ENCODE measurements at regions not wholly inside any gene's neighbourhood (a gene's known extent, or its start where the extent isn't known, plus 50 kb on each side); places are given as distances from the start of the nearest gene placed in this dataset.

DNA sequence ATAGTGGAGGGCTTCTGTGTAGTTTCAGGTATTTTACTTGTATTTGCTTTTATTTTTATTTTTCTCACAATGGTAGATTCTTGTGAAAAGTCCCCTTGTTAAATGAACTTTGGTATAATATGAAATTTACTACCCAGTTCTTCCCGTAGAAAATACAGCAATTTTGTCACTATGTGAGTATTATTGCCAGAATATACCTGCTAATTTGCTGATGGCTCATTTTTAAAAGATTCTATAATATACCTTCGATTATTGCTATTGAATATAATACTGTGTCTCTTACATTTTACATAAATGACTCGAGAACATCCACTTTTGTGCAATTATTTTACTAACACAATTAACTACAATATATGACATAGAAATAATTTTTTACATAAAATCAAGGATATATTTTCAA, 262.3 kb upstream of the NOVA1 start:
- Histone ChIP-seq H3K9ac (ENCODE audit: low read depth, low read length) (no peak overlapping the region), H4K8ac (ENCODE audit: low read depth in 2 of 2, low read length in 2 of 2) (no peak overlapping the region), H3K9me1 (ENCODE audit: insufficient read depth, low read length) (no peaks in the 10 kb centered on the region), H2BK20ac (ENCODE audit: low read depth, low read length) (no peak overlapping the region), H3K27ac (ENCODE audit: insufficient read depth, low read length) (no peak overlapping the region), H3K4ac (ENCODE audit: low read depth, low read length) (no peak overlapping the region), H3K27me3 (ENCODE audit: control insufficient read depth, insufficient read depth, low read length) (no peaks in the 10 kb centered on the region), H3K23ac (ENCODE audit: low read depth, low read length) (no peak overlapping the region), H2BK15ac (ENCODE audit: low read depth, low read length) (no peak overlapping the region), H2AFZ (replicated peaks; ENCODE audit: low read length, poor library complexity) (no peak overlapping the region), H4K5ac (ENCODE audit: low read depth, low read length) (no peak overlapping the region), H2AK5ac (ENCODE audit: low read depth, low read length) (no peak overlapping the region), H3K18ac (ENCODE audit: low read depth, low read length) (no peak overlapping the region), H3K56ac (ENCODE audit: extremely low read depth, insufficient read depth, low read length) (no peak overlapping the region), H4K20me1 (ENCODE audit: insufficient read depth, low read length) (no peaks in the 10 kb centered on the region), H3K9me3 (ENCODE audit: control insufficient read depth, insufficient read depth, low read length) (0 out of 2 replicates have a peak, but pooled peaks cover 2% of the 10 kb centered on the region), H3K79me1 (ENCODE audit: low read depth in 1 of 2, low read length in 2 of 2) (no peaks in the 10 kb centered on the region), H3K4me3 (ENCODE audit: insufficient read depth, low read depth, low read length) (no peak overlapping the region), H2AK9ac (replicated peaks; ENCODE audit: low read depth, low read length, poor library complexity) (no peak overlapping the region), H3K36me3 (ENCODE audit: control insufficient read depth, insufficient read depth, low read length) (no peaks in the 10 kb centered on the region), H2BK5ac (ENCODE audit: low read depth, low read length, poor library complexity, severe bottlenecking) (no peak overlapping the region), H3K4me1 (ENCODE audit: control insufficient read depth, insufficient read depth, low read length) (no peaks in the 10 kb centered on the region), H3K14ac (replicated peaks; ENCODE audit: low read depth, low read length) (no peak overlapping the region), H4K91ac (ENCODE audit: insufficient read depth, low read depth, low read length) (no peak overlapping the region), H3K4me2 (ENCODE audit: low read depth, low read length) (no peak overlapping the region), H2BK120ac (ENCODE audit: low read depth, low read length) (no peak overlapping the region)
- intact Hi-C loops (cut with micrococcal nuclease), result no loop called here
- TF ChIP-seq MXI1 (IDR thresholded peaks at IDR 0.05; ENCODE audit: borderline replicate concordance, low read depth, low read length), result no peak
- TF ChIP-seq RAD21 (IDR thresholded peaks at IDR 0.05; ENCODE audit: low read length), result no peak
- TF ChIP-seq FOS (IDR thresholded peaks at IDR 0.05; ENCODE audit: low read depth, low read length), result no peak
- TF ChIP-seq, protein P1, sequence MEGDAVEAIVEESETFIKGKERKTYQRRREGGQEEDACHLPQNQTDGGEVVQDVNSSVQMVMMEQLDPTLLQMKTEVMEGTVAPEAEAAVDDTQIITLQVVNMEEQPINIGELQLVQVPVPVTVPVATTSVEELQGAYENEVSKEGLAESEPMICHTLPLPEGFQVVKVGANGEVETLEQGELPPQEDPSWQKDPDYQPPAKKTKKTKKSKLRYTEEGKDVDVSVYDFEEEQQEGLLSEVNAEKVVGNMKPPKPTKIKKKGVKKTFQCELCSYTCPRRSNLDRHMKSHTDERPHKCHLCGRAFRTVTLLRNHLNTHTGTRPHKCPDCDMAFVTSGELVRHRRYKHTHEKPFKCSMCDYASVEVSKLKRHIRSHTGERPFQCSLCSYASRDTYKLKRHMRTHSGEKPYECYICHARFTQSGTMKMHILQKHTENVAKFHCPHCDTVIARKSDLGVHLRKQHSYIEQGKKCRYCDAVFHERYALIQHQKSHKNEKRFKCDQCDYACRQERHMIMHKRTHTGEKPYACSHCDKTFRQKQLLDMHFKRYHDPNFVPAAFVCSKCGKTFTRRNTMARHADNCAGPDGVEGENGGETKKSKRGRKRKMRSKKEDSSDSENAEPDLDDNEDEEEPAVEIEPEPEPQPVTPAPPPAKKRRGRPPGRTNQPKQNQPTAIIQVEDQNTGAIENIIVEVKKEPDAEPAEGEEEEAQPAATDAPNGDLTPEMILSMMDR (conservative IDR thresholded peaks at IDR 0.05; ENCODE audit: low read depth, low read length), result no peak
- no peak for TF ChIP-seq RCOR1 (IDR thresholded peaks at IDR 0.05; ENCODE audit: insufficient replicate concordance, low read length)
- no peak for TF ChIP-seq SMC3 (IDR thresholded peaks at IDR 0.05; ENCODE audit: low read depth, low read length)
- no peak for TF ChIP-seq NFE2L2 (IDR thresholded peaks at IDR 0.05; ENCODE audit: low read depth, low read length)
- no peak for TF ChIP-seq CHD1 (IDR thresholded peaks at IDR 0.05; ENCODE audit: low read depth, low read length)
- TF ChIP-seq BHLHE40 (IDR thresholded peaks at IDR 0.05; ENCODE audit: low read depth, low read length), result no peak
- TF ChIP-seq CEBPB (IDR thresholded peaks at IDR 0.05; ENCODE audit: low read depth, low read length), result no peak
- TF ChIP-seq, protein P2, sequence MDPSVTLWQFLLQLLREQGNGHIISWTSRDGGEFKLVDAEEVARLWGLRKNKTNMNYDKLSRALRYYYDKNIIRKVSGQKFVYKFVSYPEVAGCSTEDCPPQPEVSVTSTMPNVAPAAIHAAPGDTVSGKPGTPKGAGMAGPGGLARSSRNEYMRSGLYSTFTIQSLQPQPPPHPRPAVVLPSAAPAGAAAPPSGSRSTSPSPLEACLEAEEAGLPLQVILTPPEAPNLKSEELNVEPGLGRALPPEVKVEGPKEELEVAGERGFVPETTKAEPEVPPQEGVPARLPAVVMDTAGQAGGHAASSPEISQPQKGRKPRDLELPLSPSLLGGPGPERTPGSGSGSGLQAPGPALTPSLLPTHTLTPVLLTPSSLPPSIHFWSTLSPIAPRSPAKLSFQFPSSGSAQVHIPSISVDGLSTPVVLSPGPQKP (IDR thresholded peaks at IDR 0.05; ENCODE audit: borderline replicate concordance, low read depth, low read length), result no peak
- TF ChIP-seq RFX5 (IDR thresholded peaks at IDR 0.05; ENCODE audit: low read depth, low read length), result no peak
- ChIA-PET CTCF (no interaction called here), POLR2A (ENCODE audit: unreplicated experiment) (no interaction called here)
- dilution Hi-C loops (cut with HindIII; ENCODE audit: low sequenced_read_pairs, unreplicated experiment), result no loop called here
- ATAC-seq (ENCODE audit: low read depth) (no peak), DNase-seq (no peak)
- no TSS peak for BruUV-seq (replicated peaks)
- in situ Hi-C loops (cut with MboI; ENCODE audit: low sequenced_read_pairs), result no loop called here
- WGBS, 2 experiments (ENCODE audit: extremely low coverage in 2 of 2, insufficient read length in 1 of 2), result no CpG with 5 or more reads among the region's 3 CpGs

Measured in IMR-90 (cell line).